ENCODE measurements at regions not wholly inside any gene's neighbourhood (a gene's known extent, or its start where the extent isn't known, plus 50 kb on each side); places are given as distances from the start of the nearest gene placed in this dataset.

- TF ChIP-seq, protein P1, sequence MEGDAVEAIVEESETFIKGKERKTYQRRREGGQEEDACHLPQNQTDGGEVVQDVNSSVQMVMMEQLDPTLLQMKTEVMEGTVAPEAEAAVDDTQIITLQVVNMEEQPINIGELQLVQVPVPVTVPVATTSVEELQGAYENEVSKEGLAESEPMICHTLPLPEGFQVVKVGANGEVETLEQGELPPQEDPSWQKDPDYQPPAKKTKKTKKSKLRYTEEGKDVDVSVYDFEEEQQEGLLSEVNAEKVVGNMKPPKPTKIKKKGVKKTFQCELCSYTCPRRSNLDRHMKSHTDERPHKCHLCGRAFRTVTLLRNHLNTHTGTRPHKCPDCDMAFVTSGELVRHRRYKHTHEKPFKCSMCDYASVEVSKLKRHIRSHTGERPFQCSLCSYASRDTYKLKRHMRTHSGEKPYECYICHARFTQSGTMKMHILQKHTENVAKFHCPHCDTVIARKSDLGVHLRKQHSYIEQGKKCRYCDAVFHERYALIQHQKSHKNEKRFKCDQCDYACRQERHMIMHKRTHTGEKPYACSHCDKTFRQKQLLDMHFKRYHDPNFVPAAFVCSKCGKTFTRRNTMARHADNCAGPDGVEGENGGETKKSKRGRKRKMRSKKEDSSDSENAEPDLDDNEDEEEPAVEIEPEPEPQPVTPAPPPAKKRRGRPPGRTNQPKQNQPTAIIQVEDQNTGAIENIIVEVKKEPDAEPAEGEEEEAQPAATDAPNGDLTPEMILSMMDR (IDR thresholded peaks at IDR 0.05): no peak
- no peak for TF ChIP-seq POLR2A (IDR thresholded peaks at IDR 0.05)
- TF ChIP-seq POLR2AphosphoS5 (IDR thresholded peaks at IDR 0.05): no peak
These were observed 183.5 kb downstream of the UQCRFS1 start for GRCh38 chr19:29029268-29029958.
